ENCODE measurements at regions not wholly inside any gene's neighbourhood (a gene's known extent, or its start where the extent isn't known, plus 50 kb on each side); places are given as distances from the start of the nearest gene placed in this dataset.

DNA sequence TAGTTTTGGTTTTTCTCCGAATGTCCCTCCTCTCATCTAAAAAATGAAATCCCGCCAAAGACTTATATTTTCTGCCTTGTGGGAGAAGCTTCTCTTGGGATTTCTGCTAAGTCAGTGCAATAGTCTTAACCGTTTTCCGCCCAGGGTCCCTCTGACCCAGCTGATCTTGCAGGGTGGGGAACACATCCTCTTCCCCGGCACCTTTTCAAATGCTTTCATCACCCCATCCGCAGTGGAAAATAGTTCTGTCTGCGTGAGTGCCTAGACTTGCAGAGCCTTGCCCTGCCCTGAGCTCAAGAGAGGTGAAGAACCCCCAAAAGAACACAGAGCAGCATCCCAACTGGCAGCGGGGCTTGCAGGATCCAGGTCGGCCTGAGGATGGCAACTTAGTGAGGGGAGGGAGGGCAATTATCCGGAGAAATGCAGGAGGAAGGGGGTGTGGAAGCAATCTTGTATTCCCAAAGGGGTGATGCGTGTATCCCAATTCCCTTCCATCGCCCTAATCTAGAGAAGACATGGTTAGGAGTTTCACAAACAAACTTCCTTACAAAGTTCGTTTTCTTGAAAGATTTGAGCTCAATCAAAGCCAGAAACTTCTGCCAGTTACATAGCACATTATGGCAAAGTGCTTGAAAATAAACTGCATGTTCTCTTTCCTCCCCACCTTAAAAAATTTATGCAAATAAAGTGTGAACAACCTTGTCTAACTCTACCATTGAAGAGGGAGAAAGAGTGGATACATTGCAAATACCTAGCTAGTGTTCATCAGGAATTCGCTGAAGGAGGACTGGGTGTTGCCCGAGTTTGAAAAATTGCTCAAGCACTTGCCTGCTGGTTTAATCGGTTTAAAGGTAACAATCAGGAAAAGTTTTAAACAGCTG lies 79.9 kb downstream of the NR2F2 start:
- no peak overlapping the region for H3K4me3 ChIP-seq (ENCODE audit: low read length)
- no peak for TF ChIP-seq ZNF274 (IDR thresholded peaks at IDR 0.05; ENCODE audit: low read depth, low read length)

DNA sequence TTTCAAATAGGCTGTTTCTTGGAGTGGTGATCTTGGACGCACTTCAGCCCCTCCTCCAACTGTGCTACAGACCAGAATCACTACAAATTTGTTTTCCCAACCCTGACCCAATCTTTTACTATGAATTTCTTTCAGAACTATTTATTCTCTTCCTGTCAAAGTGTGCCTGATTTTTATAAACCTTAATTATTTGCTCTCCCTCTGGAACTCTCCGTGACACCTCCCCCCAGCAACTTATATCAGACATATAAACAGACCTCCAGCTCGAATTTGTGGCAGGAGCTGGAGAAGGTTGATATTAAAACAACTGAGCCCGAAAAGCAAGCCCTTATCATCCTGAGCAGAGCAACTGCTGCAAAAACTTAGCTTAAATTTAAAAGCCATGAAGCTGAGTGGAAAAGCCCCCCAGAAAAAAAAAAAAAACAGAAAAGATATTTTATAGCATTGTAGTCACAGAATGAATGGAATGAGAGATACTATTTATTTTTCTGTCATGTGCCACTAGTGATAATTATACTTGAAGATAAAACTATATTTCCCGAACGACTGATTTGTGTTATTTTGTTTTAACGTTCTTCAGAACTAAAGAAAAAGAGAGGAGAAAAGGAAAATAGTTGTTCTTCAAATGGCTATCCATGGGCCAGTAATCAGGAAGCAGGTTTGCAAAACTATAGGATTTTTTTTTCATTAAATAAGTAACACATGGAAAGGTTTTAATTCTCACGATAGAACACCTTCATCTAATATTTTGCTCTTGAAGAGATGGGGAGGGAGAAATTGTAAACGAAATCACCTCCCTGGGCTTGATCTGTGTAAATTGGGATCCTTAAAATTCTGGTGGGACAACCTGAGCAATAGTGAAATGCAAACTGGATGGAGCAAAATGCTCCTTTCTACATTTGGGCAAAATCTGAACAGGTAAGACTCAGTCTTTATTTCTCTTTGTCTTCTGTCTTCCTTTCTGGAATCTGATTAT lies 80.8 kb downstream of the NR2F2 start:
- H3K4me3 ChIP-seq (ENCODE audit: low read length) = no peak overlapping the region
- no peak for TF ChIP-seq ZNF274 (IDR thresholded peaks at IDR 0.05; ENCODE audit: low read depth, low read length)

DNA sequence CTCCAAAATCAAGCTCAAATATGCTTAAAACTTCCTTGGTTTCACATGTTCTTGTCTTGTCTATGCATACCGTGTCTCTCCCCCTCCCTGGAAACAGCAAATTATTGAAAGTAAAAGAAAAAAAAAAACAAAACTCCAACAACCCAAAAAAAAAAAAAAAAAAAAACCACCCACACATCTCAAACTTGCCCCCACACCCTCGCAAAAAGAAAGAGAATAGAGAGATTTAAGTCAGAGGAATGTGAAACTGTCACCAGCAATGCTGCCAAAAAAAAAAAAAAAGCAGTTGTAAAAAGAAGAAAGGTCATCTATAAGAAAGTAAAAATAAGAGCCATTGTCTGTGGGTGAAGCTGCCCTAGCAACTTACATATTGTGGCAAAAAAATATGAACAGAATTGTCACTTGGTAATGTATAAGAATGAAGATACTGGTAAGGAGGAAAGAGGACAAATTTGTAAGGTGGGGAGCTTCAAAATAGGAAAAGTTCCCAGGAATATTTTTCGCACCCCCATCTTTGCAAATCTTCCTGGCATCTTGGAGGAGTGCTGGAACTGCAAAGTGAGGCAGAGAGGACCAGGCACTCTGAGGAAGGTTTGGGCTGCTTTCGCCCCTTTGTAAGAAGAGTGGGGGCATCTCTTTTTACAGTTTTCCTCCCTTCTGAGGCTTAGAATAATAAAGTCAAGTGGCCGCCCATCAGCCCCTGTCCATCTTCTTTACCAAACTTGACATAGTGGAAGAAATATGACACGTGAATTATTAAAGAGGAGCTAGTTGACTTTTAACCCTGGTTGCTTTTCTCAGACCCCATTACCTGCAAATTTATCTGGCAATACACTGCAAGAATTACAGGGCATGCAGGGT lies 81.8 kb downstream of the NR2F2 start:
- no peak for TF ChIP-seq ZNF274 (IDR thresholded peaks at IDR 0.05; ENCODE audit: low read depth, low read length)
- no peak overlapping the region for H3K4me3 ChIP-seq (ENCODE audit: low read length)

DNA sequence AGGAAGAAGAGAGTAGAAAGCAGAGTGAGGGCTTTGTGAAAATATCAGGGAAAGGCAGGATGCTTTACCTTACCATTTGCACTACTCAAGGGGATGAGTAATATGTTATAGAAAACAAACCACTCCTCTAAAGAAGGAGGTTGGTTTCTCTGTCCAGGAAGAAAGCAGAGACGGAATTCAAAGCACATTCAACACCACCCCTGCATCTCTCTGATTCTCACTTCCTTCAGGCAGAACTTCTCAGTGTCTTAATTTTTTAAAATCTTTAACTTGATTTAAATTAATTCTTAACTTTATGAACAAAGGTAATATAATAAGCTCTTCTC lies 82.4 kb downstream of the NR2F2 start:
- no peak overlapping the region for H3K4me3 ChIP-seq (ENCODE audit: low read length)
- no peak for TF ChIP-seq ZNF274 (IDR thresholded peaks at IDR 0.05; ENCODE audit: low read depth, low read length)

DNA sequence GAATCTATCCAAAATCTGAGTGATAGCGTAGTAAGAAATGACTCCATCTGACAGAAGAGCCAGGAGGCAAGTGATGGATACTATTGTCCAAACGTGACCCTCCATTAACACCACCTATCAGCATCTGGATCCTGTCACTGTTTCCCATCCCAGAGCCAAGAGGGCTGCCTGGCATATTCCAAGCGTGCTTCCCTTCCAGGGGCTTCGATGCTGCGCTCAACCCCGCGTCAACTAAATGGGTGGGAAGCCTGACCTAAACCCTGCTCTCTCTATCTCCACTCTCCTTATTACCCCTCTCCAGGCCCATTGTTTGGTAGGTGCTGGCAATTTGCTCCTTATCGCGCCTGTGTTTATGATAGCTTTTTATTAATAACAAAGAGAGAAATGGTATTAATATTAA lies 83.2 kb downstream of the NR2F2 start:
- no peak for TF ChIP-seq ZNF274 (IDR thresholded peaks at IDR 0.05; ENCODE audit: low read depth, low read length)
- H3K4me3 ChIP-seq (ENCODE audit: low read length) = no peak overlapping the region

DNA sequence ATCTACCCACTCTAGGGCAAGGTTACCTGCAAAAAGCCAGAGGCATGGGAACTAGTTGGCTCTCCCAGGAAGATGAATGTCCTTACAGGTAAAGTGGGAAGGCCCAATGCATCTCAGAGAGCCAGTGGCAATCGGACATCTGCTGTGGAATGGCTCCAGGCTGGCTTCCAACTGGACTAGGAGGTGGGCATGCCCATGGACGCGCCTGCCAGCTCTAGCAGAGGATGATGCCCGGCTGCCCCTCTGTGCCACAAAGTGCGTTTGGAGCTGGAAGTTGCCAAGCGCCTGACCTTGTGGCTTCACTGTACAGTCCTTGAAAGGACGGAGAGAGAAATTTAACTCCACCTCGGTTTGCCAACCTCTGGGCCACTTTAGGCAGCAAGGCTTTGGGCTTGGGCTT lies 84.4 kb downstream of the NR2F2 start:
- no peak overlapping the region for H3K4me3 ChIP-seq (ENCODE audit: low read length)

DNA sequence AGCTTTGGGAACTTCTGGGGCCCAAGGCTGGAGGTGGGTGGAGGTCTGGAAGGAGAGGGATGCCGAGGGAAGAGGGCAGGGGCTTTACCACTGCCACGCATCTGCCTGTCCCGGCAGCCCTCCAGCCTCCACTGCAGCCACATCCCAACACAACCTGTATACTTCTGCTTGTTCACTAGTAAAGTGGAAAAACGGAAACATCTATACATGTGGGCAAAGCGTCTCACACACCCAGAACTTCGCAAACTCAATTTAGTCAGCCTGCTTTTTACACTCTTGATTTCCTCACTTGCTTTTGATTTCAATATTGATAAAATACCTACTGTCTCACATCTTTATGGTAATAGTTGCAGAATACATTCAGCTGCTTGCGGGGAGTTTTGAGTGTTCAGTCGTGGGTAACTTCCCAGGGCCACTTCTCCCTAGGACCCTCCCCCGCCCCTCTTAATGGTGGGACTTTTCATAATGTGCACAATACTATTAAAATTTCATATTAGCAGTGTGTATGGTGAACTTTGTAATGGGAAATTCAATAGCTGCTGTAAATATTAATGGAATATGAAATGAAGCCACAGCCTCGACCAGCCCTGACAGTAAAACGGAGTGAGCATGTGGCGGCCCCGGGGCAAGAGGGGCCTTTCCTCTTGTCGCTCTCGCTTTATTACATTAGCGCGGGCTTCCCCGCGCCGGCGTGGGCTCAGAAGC lies 85.2 kb downstream of the NR2F2 start:
- TF ChIP-seq ZNF274 (IDR thresholded peaks at IDR 0.05; ENCODE audit: low read depth, low read length) = no peak
- H3K4me3 ChIP-seq (ENCODE audit: low read length) = no peak overlapping the region

More for the DNA sequence above, 84.4 kb downstream of the NR2F2 start:
- no peak for TF ChIP-seq ZNF274 (IDR thresholded peaks at IDR 0.05; ENCODE audit: low read depth, low read length)

DNA sequence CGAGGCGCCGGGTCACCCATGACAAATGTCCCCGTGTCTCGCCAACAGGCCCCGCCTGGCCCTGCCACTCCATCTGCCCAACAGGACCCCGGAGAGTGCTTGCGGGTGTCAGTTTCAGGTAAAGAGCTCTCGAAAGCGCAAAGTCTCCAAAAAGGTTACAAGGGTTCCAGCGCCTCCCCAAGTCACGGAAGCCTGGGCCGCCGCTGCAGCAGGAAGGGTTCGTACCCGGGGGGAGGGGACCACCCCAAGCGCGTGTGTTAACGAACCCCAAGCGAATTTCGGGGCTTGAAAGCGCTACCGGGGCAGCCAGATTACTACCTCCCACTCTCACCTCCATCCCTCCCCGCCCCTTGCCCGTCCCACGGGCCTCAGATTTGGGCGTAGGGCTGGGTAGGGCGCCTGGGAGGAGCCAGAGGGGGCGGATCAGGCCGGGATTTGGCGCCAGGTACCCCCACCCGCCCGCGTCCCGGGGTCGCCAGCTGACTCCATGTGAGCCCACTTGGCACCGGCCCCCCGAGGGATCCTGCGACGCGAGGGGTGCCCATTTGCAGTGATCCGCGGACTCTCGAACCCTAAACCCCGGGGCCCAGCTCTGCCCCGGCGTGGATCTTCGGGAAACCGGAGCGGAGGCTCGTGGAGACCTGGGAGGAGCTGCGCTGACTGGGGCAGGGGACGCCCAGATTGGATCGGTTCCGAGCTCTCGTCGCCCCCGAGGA lies 85.9 kb downstream of the NR2F2 start:
- TF ChIP-seq ZNF274 (IDR thresholded peaks at IDR 0.05; ENCODE audit: low read depth, low read length) = no peak

DNA sequence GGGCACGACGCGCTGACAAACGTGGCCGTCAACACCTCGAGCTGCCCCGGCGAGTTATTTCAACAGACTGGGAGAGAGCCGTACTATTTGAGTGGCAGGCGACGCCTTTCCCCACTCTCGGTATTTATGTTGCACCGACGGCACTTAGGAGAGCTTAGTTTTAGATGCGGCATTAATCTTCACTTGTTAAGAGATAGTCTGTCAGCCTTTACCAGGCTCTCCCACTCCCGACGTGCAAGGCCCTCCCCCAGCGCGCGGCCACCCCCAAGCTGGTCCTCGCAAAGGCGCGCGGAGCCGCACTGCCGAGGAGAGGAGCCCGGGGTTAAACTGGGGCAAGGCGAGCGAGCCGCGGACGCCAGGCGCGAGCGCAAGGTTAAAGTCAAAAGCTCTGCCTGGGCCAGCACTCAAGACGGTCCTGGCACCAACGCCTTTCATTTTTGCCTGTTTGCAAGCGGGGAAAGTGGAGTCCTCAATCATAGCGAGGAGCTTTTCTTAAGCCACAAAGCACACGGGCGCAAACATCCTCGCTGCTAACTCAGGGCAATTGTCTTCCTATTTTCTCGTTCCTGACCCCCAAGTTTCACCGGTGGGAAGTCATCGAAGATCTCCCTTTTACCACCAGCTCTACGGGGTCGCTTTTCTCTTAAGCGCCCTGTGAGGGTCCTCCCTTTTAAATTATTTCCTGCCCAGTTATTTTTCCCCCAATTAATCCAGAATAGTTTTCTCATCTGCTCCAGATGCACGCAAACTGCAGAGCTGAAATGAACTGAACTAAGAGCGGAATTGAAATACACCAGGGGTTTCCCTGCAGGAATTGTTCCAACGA lies 86.6 kb downstream of the NR2F2 start:
- TF ChIP-seq ZNF274 (IDR thresholded peaks at IDR 0.05; ENCODE audit: low read depth, low read length) = no peak
- no peak overlapping the region for H3K4me3 ChIP-seq (ENCODE audit: low read length)

More for the DNA sequence above, 85.9 kb downstream of the NR2F2 start:
- H3K4me3 ChIP-seq (ENCODE audit: low read length) = no peak overlapping the region

DNA sequence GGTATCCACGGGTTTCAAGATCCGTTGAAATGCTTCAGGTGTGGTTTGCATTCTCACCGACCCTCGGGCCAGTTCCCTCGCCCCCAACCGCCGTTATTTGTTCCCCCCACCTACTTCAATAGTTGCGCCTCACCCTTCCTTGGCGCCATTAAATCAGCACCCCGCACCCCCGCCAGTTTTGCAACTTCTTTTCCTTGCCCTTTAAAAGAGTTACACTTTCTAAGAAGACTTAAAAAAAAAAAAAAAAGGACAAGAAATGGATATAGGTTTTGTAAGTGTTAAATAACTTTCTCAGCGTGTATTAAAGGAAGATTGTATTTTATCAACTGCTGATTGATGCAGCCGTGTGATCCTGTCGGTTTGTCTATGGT lies 87.2 kb downstream of the NR2F2 start:
- H3K4me3 ChIP-seq (ENCODE audit: low read length) = no peak overlapping the region
- no peak for TF ChIP-seq ZNF274 (IDR thresholded peaks at IDR 0.05; ENCODE audit: low read depth, low read length)

DNA sequence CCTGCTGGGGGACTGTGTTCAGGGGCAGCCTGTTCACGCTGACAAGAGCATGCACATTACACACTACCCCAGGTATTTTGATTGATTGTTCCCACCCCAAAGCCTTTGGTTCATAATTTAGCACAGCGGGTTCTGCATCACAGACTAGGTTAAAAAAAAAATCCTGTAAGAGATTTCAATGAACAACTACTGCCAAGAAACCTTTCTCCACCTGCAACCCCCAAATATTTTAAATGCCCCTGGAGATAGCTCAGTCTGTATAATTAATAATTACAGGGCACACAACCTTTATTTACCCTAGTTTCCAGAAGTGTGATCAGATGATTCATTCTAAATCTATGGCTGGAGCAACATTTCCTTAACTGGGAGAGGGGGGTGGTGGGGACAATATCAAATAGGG lies 87.6 kb downstream of the NR2F2 start:
- TF ChIP-seq ZNF274 (IDR thresholded peaks at IDR 0.05; ENCODE audit: low read depth, low read length) = no peak

DNA sequence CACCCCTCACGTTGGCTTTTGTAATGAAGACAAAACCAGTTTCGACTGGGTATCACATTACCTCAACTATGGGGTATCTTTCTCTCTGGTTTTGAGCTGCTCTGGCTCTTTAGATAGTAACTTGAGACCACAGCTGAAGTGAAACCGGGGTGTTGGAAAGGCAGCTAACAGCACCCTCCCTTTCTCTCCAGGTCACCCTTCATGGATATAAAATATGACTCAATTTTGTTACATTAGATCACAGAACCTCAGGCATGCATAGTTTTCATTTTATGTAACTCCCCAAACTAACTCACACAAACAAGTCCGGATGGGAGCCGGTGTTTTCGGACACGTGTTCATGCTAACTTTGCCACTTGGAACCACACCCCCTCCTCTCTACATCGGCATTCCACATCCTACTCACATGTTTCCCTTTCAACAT lies 90.7 kb downstream of the NR2F2 start:
- TF ChIP-seq ZNF274 (IDR thresholded peaks at IDR 0.05; ENCODE audit: low read depth, low read length) = no peak
- H3K4me3 ChIP-seq (ENCODE audit: low read length) = no peak overlapping the region

More for the DNA sequence above, 87.6 kb downstream of the NR2F2 start:
- no peak overlapping the region for H3K4me3 ChIP-seq (ENCODE audit: low read length)
